ENCODE measurements at regions not wholly inside any gene's neighbourhood (a gene's known extent, or its start where the extent isn't known, plus 50 kb on each side); places are given as distances from the start of the nearest gene placed in this dataset.

GRCh38 chr13:22703601-22704209, 477.1 kb upstream of the SGCG start:
- no peaks in the 10 kb centered on the region for H3F3A ChIP-seq (replicated peaks; ENCODE audit: insufficient read depth)
- no peaks in the 10 kb centered on the region for H3K9me2 ChIP-seq
- no peaks in the 10 kb centered on the region for H4K20me1 ChIP-seq (ENCODE audit: insufficient read depth)
- no peaks in the 10 kb centered on the region for H3K79me2 ChIP-seq (ENCODE audit: insufficient read depth)
- no peak overlapping the region for H3K9ac ChIP-seq
- H3K27me3 ChIP-seq (ENCODE audit: insufficient read depth) = no peaks in the 10 kb centered on the region; the same call in 1 of the 2 replicates
- H2AFZ ChIP-seq (ENCODE audit: low read depth) = no peak overlapping the region
- no peak for TF ChIP-seq TEAD4 (IDR thresholded peaks at IDR 0.05; ENCODE audit: borderline replicate concordance, insufficient read depth)
- TF ChIP-seq NRF1 (IDR thresholded peaks at IDR 0.05; ENCODE audit: low read depth, low read length) = no peak
- TF ChIP-seq FOSL2 (IDR thresholded peaks at IDR 0.05; ENCODE audit: borderline replicate concordance, low read depth) = no peak
- TF ChIP-seq TCF12 (IDR thresholded peaks at IDR 0.05) = no peak
- TF ChIP-seq USF1 (IDR thresholded peaks at IDR 0.05; ENCODE audit: borderline replicate concordance, low read depth) = no peak
- TF ChIP-seq FOXJ3 (CRISPR knock-in tag; IDR thresholded peaks at IDR 0.05) = no peak
- no peak for TF ChIP-seq RAD21 (IDR thresholded peaks at IDR 0.05; ENCODE audit: low read length)
- TF ChIP-seq IRF3 (IDR thresholded peaks at IDR 0.05; ENCODE audit: low read depth, low read length) = no peak
- no peak for TF ChIP-seq EP300 (IDR thresholded peaks at IDR 0.05; ENCODE audit: borderline replicate concordance in 1 of 2, low read depth in 1 of 2, low read length in 1 of 2)
- no peak for TF ChIP-seq ZBTB33 (IDR thresholded peaks at IDR 0.05; ENCODE audit: borderline replicate concordance, low read depth)
- TF ChIP-seq ELF1 (IDR thresholded peaks at IDR 0.05) = no peak
- TF ChIP-seq CHD2 (IDR thresholded peaks at IDR 0.05; ENCODE audit: low read length, partially characterized antibody) = no peak
- no peak for TF ChIP-seq RFX5 (IDR thresholded peaks at IDR 0.05; ENCODE audit: low read length)
- TF ChIP-seq CTCF (IDR thresholded peaks at IDR 0.05) = no peak
- H3K9me3 ChIP-seq = no peaks in the 10 kb centered on the region
- no peak overlapping the region for H3K4me2 ChIP-seq
- no peak overlapping the region for H3K4me3 ChIP-seq (ENCODE audit: low read depth in 2 of 2, low read length in 1 of 2)
- no peak overlapping the region for H3K27ac ChIP-seq (ENCODE audit: low read depth in 2 of 2, low read length in 1 of 2)
- 11% methylated on average over 9 of the region's 9 CpGs for WGBS (ENCODE audit: low lambda C conversion rate)
- no peaks in the 10 kb centered on the region for H3K4me1 ChIP-seq (ENCODE audit: control insufficient read depth in 1 of 2, insufficient read depth in 2 of 2, low read depth in 1 of 2, low read length in 1 of 2)
- no peaks in the 10 kb centered on the region for H3K36me3 ChIP-seq (replicated peaks in 1 of 2; ENCODE audit: control insufficient read depth in 1 of 2, insufficient read depth in 2 of 2, low read length in 1 of 2)
- CTCF ChIA-PET = no interaction called here
- POLR2A ChIA-PET = no interaction called here
- no peak for DNase-seq

Measured in SK-N-SH (cell line).